ENCODE measurements at regions not wholly inside any gene's neighbourhood (a gene's known extent, or its start where the extent isn't known, plus 50 kb on each side); places are given as distances from the start of the nearest gene placed in this dataset.

DNA sequence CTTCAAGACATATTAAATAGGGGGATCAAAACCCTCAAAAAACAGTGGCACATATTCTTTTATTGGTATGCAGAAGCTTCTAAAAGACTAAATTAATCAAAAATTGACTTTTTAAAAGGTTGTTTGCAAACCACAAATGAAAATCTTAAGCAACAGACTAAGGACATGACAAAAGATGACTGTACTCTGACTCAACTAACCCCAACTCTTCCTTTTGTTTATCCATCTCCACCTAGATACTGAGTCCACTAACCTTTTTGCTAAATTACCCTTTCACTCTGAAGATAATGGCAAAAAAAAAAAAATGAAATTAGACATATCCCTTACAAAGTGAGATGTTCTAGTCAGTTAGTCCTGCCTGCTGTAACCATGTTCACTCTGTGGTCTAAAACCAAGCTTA, 91.6 kb upstream of the NLRP2B start:
- Histone ChIP-seq H2AFZ (ENCODE audit: insufficient read depth, low read depth, low read length, poor library complexity, severe bottlenecking) (no peak overlapping the region), H3K36me3 (replicated peaks in 1 of 2; ENCODE audit: control extremely low read depth in 1 of 2, control insufficient read depth in 1 of 2, extremely low read depth in 1 of 2, insufficient read depth in 2 of 2, low read length in 1 of 2) (no peaks in the 10 kb centered on the region), H3K27ac (ENCODE audit: low read length in 2 of 2) (no peak overlapping the region), H4K20me1 (ENCODE audit: control insufficient read depth, insufficient read depth, low read length, poor library complexity, severe bottlenecking) (no peaks in the 10 kb centered on the region), H3K9ac (ENCODE audit: low read length) (no peak overlapping the region), H3K27me3 (replicated peaks in 1 of 4; ENCODE audit: control extremely low read depth in 1 of 4, control insufficient read depth in 3 of 4, insufficient read depth in 4 of 4, low read length in 3 of 4) (no peaks in the 10 kb centered on the region), H3K4me1 (ENCODE audit: control insufficient read depth in 2 of 2, insufficient read depth in 2 of 2, low read length in 2 of 2) (no peaks in the 10 kb centered on the region), H3K4me3 (ENCODE audit: control extremely low read depth in 1 of 5, extremely low read depth in 1 of 5, insufficient read depth in 1 of 5, low read depth in 2 of 5, low read length in 4 of 5) (no peak overlapping the region), H3K4me2 (replicated peaks; ENCODE audit: low read depth, low read length, poor library complexity, severe bottlenecking) (no peak overlapping the region), H3K9me3 (ENCODE audit: control extremely low read depth in 1 of 3, control insufficient read depth in 2 of 3, insufficient read depth in 1 of 3, low read length in 2 of 3) (no peaks in the 10 kb centered on the region), H3K79me2 (ENCODE audit: control insufficient read depth, insufficient read depth, low read length) (no peaks in the 10 kb centered on the region)
- CTCF ChIA-PET = no interaction called here
- no peaks in the 10 kb centered on the region for H3K27me3 Mint-ChIP-seq
- TF ChIP-seq EZH2 (IDR thresholded peaks at IDR 0.05; ENCODE audit: borderline replicate concordance, insufficient read depth, low read depth, low read length, poor library complexity, severe bottlenecking) = no peak
- TF ChIP-seq, protein P1, sequence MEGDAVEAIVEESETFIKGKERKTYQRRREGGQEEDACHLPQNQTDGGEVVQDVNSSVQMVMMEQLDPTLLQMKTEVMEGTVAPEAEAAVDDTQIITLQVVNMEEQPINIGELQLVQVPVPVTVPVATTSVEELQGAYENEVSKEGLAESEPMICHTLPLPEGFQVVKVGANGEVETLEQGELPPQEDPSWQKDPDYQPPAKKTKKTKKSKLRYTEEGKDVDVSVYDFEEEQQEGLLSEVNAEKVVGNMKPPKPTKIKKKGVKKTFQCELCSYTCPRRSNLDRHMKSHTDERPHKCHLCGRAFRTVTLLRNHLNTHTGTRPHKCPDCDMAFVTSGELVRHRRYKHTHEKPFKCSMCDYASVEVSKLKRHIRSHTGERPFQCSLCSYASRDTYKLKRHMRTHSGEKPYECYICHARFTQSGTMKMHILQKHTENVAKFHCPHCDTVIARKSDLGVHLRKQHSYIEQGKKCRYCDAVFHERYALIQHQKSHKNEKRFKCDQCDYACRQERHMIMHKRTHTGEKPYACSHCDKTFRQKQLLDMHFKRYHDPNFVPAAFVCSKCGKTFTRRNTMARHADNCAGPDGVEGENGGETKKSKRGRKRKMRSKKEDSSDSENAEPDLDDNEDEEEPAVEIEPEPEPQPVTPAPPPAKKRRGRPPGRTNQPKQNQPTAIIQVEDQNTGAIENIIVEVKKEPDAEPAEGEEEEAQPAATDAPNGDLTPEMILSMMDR (IDR thresholded peaks at IDR 0.05) = no peak
- no peak for DNase-seq
- H3K9me3 Mint-ChIP-seq (ENCODE audit: insufficient read depth) = no peaks in the 10 kb centered on the region
- H3K4me3 Mint-ChIP-seq = no peak overlapping the region
- intact Hi-C loops (cut with micrococcal nuclease) = no loop called here
- POLR2A ChIA-PET = no interaction called here
- ATAC-seq (ENCODE audit: low read depth) = no peak
- H3K27ac Mint-ChIP-seq = no peak overlapping the region
- no peaks in the 10 kb centered on the region for H3K4me1 Mint-ChIP-seq

DNA sequence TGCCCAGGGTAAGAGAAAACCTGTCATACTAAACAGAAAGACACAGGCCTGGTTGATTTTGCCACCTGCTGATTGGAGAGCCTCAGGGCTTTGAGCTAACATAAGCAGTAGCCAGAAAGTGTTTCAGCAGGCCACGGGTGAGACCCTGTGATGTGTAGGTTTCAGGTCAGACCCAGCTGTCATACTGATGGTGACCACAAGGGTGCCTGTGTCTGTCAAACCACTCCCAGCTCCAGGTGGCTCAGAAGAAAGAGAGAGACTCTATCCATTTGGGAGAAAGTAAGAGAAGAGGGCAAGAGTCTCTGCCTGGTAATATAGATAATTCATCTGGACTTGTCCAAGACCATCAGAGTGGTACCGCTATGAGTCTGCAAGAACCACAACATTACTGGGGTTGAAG, 72.8 kb upstream of the NLRP2B start:
- ChIA-PET CTCF (no interaction called here), POLR2A (no interaction called here)
- Histone ChIP-seq H3K9ac (ENCODE audit: low read length) (no peak overlapping the region), H3K4me1 (ENCODE audit: control insufficient read depth in 2 of 2, insufficient read depth in 2 of 2, low read length in 2 of 2) (no peaks in the 10 kb centered on the region), H3K4me2 (replicated peaks; ENCODE audit: low read depth, low read length, poor library complexity, severe bottlenecking) (no peak overlapping the region), H3K4me3 (ENCODE audit: control extremely low read depth in 1 of 5, extremely low read depth in 1 of 5, insufficient read depth in 1 of 5, low read depth in 2 of 5, low read length in 4 of 5) (no peak overlapping the region), H3K27me3 (replicated peaks in 1 of 4; ENCODE audit: control extremely low read depth in 1 of 4, control insufficient read depth in 3 of 4, insufficient read depth in 4 of 4, low read length in 3 of 4) (no peaks in the 10 kb centered on the region), H3K27ac (ENCODE audit: low read length in 2 of 2) (no peak overlapping the region), H3K36me3 (replicated peaks in 1 of 2; ENCODE audit: control extremely low read depth in 1 of 2, control insufficient read depth in 1 of 2, extremely low read depth in 1 of 2, insufficient read depth in 2 of 2, low read length in 1 of 2) (no peaks in the 10 kb centered on the region), H3K9me3 (ENCODE audit: control extremely low read depth in 1 of 3, control insufficient read depth in 2 of 3, insufficient read depth in 1 of 3, low read length in 2 of 3) (no peaks in the 10 kb centered on the region), H3K79me2 (ENCODE audit: control insufficient read depth, insufficient read depth, low read length) (no peaks in the 10 kb centered on the region), H4K20me1 (ENCODE audit: control insufficient read depth, insufficient read depth, low read length, poor library complexity, severe bottlenecking) (no peaks in the 10 kb centered on the region), H2AFZ (ENCODE audit: insufficient read depth, low read depth, low read length, poor library complexity, severe bottlenecking) (no peak overlapping the region)
- Mint-ChIP-seq H3K4me1 (no peaks in the 10 kb centered on the region), H3K9me3 (ENCODE audit: insufficient read depth) (peaks cover 7% of the 10 kb centered on the region), H3K27ac (no peak overlapping the region), H3K4me3 (no peak overlapping the region), H3K27me3 (no peaks in the 10 kb centered on the region)
- no peak for DNase-seq
- no peak for TF ChIP-seq EZH2 (IDR thresholded peaks at IDR 0.05; ENCODE audit: borderline replicate concordance, insufficient read depth, low read depth, low read length, poor library complexity, severe bottlenecking)
- TF ChIP-seq, protein P1 (IDR thresholded peaks at IDR 0.05) = no peak
- ATAC-seq (ENCODE audit: low read depth) = no peak
- no CpG with 5 or more reads among the region's 2 CpGs for WGBS (ENCODE audit: insufficient coverage)
- intact Hi-C loops (cut with micrococcal nuclease) = no loop called here

Data from B cell (primary cell).